OCI-LY7 (cell line): ENCODE measurements at regions not wholly inside any gene's neighbourhood (a gene's known extent, or its start where the extent isn't known, plus 50 kb on each side); places are given as distances from the start of the nearest gene placed in this dataset.

Experiments used
- BruUV-seq: library from RNA; stranded (reverse); fragments of 400-500 nt; replicated peaks from 2 replicates; lab custom pipeline; 2021; lab: Mats Ljungman, UMichigan
- CTCF ChIA-PET: fragments of 300-600 bp; sonication (Branson Sonifier 250); formaldehyde crosslinking; loops from one replicate; lab custom pipeline; 2022; ENCODE audit warnings: antibody characterized with exemption; ENCODE audit not compliant: unreplicated experiment; lab: Charles Lee
- POLR2A ChIA-PET: fragments of 300-600 bp; sonication (Branson Sonifier 250); formaldehyde crosslinking; loops from one replicate; lab custom pipeline; 2022; ENCODE audit warnings: antibody characterized with exemption; lab: Charles Lee
- DNase-seq: peaks from one replicate; pipeline ENCODE4 v3.0.0-alpha.2; 2015; ENCODE audit warnings: low spot score
- H2AFZ ChIP-seq: fragments of 200-600 bp; sonication (generic), shearing (Covaris generic); 2 replicates; pipeline ENCODE4 v1.6.1; 2014; ENCODE audit warnings: mild to moderate bottlenecking, antibody characterized with exemption, low read length, moderate library complexity
- H3K27ac ChIP-seq: fragments of 200-600 bp; sonication (generic); 2 replicates; pipeline ENCODE4 v1.5.1; 2014; ENCODE audit warnings: mixed run types, low read depth, mild to moderate bottlenecking, moderate library complexity, low read length, inconsistent platforms; ENCODE audit not compliant: poor library complexity, severe bottlenecking
- H3K36me3 ChIP-seq: fragments of 200-600 bp; sonication (generic); 2 replicates; pipeline ENCODE4 v1.6.1; 2014; ENCODE audit warnings: mild to moderate bottlenecking, antibody characterized with exemption, low read length, moderate library complexity, mixed read lengths; ENCODE audit not compliant: insufficient read depth
- H3K4me1 ChIP-seq: fragments of 200-600 bp; sonication (generic); 2 replicates; pipeline ENCODE4 v1.5.1; 2014; ENCODE audit warnings: mild to moderate bottlenecking, low read length; ENCODE audit not compliant: insufficient read depth, poor library complexity, severe bottlenecking
- H3K4me2 ChIP-seq: fragments of 200-600 bp; sonication (generic); 2 replicates; pipeline ENCODE4 v1.6.1; 2014; ENCODE audit warnings: mild to moderate bottlenecking, low read length
- H3K4me3 ChIP-seq: fragments of 200-600 bp; sonication (generic); 2 replicates; pipeline ENCODE4 v1.5.1; 2014; ENCODE audit warnings: mild to moderate bottlenecking, low read depth, low read length; ENCODE audit not compliant: poor library complexity, severe bottlenecking
- H3K79me2 ChIP-seq: fragments of 200-600 bp; sonication (generic); 2 replicates; pipeline ENCODE4 v1.6.1; 2016; ENCODE audit warnings: low read depth, mild to moderate bottlenecking, low read length, moderate library complexity, mixed read lengths; ENCODE audit not compliant: insufficient read depth
- H3K9me2 ChIP-seq: fragments of 200-600 bp; sonication (generic); 2 replicates; pipeline ENCODE4 v1.6.1; 2016; ENCODE audit warnings: mild to moderate bottlenecking, low read length, mixed read lengths; ENCODE audit not compliant: insufficient read depth
- H3K9me3 ChIP-seq: fragments of 200-600 bp; sonication (generic); 2 replicates; pipeline ENCODE4 v1.6.1; 2014; ENCODE audit warnings: mild to moderate bottlenecking, mixed run types, low read length, mixed read lengths
- H4K20me1 ChIP-seq: fragments of 200-600 bp; sonication (generic); 2 replicates; pipeline ENCODE4 v1.6.1; 2014; ENCODE audit warnings: mild to moderate bottlenecking, antibody characterized with exemption, low read length, moderate library complexity, mixed read lengths; ENCODE audit not compliant: insufficient read depth
- EZH2phosphoT487 ChIP-seq: fragments of 200-600 bp; sonication (generic); IDR thresholded peaks from 2 replicates; pipeline ENCODE4 v1.6.1; 2018; ENCODE audit warnings: low read depth, borderline replicate concordance, mild to moderate bottlenecking, mixed run types, antibody characterized with exemption, low read length, moderate library complexity, mixed read lengths
- intact Hi-C: fragments of 100-400 bp; cut with micrococcal nuclease; formaldehyde crosslinking; loops from one replicate; pipeline ENCODE4 v1.10.0; 2022; ENCODE audit not compliant: unreplicated experiment
- TF ChIP-seq, protein P1 (sequence below): fragments of 200-600 bp; sonication (generic); conservative IDR thresholded peaks from 2 replicates; pipeline ENCODE4 v1.5.1; 2014; ENCODE audit warnings: mild to moderate bottlenecking, antibody characterized with exemption, low read length, moderate library complexity, mixed read lengths

DNA sequence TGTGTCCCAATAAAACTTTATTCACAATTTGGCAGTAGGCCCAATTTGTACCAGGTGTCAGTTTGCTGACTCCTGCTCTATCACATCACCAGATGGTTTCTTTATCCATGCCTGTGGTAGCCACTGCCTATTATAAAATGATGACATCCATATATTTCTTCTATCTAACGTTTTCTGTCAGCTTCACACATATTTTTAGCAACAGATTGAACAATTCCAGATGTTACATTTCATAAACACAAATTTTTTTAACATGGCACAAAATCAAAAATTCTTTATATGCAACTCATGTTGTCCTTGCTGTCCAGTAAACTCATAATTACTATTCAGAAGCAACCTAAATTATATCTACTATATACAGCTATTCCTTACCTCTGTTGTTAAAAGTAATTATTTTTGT is 1371.6 kb downstream of the NSUN3 start:
- Histone ChIP-seq H3K36me3 (no peaks in the 10 kb centered on the region), H4K20me1 (no peaks in the 10 kb centered on the region), H3K9me3 (no peaks in the 10 kb centered on the region), H3K79me2 (no peaks in the 10 kb centered on the region), H3K4me3 (no peak overlapping the region), H3K4me1 (no peaks in the 10 kb centered on the region), H3K4me2 (no peak overlapping the region), H3K27ac (no peak overlapping the region), H3K9me2 (no peaks in the 10 kb centered on the region), H2AFZ (no peak overlapping the region)
- CTCF ChIA-PET = no interaction called here
- intact Hi-C loops = no loop called here
- no peak for TF ChIP-seq EZH2phosphoT487
- TF ChIP-seq, protein P1, sequence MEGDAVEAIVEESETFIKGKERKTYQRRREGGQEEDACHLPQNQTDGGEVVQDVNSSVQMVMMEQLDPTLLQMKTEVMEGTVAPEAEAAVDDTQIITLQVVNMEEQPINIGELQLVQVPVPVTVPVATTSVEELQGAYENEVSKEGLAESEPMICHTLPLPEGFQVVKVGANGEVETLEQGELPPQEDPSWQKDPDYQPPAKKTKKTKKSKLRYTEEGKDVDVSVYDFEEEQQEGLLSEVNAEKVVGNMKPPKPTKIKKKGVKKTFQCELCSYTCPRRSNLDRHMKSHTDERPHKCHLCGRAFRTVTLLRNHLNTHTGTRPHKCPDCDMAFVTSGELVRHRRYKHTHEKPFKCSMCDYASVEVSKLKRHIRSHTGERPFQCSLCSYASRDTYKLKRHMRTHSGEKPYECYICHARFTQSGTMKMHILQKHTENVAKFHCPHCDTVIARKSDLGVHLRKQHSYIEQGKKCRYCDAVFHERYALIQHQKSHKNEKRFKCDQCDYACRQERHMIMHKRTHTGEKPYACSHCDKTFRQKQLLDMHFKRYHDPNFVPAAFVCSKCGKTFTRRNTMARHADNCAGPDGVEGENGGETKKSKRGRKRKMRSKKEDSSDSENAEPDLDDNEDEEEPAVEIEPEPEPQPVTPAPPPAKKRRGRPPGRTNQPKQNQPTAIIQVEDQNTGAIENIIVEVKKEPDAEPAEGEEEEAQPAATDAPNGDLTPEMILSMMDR = no peak
- POLR2A ChIA-PET = no interaction called here
- no peak for DNase-seq
- BruUV-seq = no TSS peak

DNA sequence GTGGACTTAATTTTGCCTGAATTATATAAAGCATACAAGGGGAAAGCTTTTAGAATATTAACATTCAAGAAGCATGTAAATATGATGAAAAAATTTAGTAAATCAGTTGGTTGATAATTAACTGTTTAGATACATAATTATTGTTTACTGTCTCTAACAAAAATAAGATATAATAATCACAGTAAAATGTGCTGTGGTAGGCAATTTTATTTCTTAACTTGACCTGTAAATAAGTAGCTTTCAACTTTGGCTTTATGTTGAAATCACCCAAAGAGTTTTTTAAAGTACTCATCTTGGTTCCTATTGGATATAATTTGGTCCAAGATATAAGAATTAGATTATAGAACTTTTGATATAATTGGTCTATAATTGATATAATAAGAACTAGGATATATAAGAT is 1374.5 kb downstream of the NSUN3 start:
- DNase-seq = no peak
- no peak for TF ChIP-seq EZH2phosphoT487
- TF ChIP-seq, protein P1 = no peak
- no peaks in the 10 kb centered on the region for H3K4me1 ChIP-seq
- H3K9me2 ChIP-seq = no peaks in the 10 kb centered on the region
- H3K9me3 ChIP-seq = no peaks in the 10 kb centered on the region
- H4K20me1 ChIP-seq = no peaks in the 10 kb centered on the region
- no peak overlapping the region for H3K4me3 ChIP-seq
- intact Hi-C loops = no loop called here
- no peak overlapping the region for H3K27ac ChIP-seq
- H3K4me2 ChIP-seq = no peak overlapping the region
- ChIA-PET CTCF (no interaction called here), POLR2A (no interaction called here)
- H3K79me2 ChIP-seq = no peaks in the 10 kb centered on the region
- no peak overlapping the region for H2AFZ ChIP-seq
- BruUV-seq = no TSS peak
- H3K36me3 ChIP-seq = no peaks in the 10 kb centered on the region

DNA sequence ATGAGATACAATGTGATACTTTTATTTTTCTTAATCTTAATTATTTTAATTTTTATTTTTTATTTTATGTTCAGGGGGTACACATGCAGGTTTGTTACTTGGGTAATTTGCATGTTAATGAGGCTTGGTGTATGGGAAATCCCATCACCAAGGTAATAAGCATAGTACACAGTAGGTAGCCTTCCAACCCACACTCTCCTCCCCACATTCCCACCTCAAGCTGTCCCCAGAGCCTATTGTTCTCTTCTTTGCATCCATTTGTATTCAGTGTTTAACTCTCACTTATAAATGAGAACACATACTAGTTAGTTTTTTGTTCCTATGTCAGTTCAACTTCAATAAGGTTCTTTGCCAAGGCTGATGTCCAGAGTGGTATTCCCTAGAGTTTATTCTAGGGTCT is 1375.4 kb downstream of the NSUN3 start:
- CTCF ChIA-PET = no interaction called here
- POLR2A ChIA-PET = no interaction called here
- Histone ChIP-seq H2AFZ (no peak overlapping the region), H3K9me3 (no peaks in the 10 kb centered on the region), H3K4me1 (no peaks in the 10 kb centered on the region), H3K9me2 (no peaks in the 10 kb centered on the region), H3K79me2 (no peaks in the 10 kb centered on the region), H3K36me3 (no peaks in the 10 kb centered on the region), H3K4me3 (no peak overlapping the region), H3K4me2 (no peak overlapping the region), H4K20me1 (no peaks in the 10 kb centered on the region), H3K27ac (no peak overlapping the region)
- BruUV-seq = no TSS peak
- DNase-seq = no peak
- intact Hi-C loops = no loop called here
- TF ChIP-seq EZH2phosphoT487 = no peak
- TF ChIP-seq, protein P1 = no peak
